GM04503 (cell line): ENCODE measurements at regions not wholly inside any gene's neighbourhood (a gene's known extent, or its start where the extent isn't known, plus 50 kb on each side); places are given as distances from the start of the nearest gene placed in this dataset.
"Not testable (repeated sequence)": the region's sequence is repeated elsewhere in the genome, so short reads cannot be mapped to it uniquely, and the experiment has no call there.

Experiments used
- DNase-seq: peaks from one replicate; pipeline ENCODE4 v3.0.0-alpha.2; 2012; ENCODE audit warnings: low read depth

DNA sequence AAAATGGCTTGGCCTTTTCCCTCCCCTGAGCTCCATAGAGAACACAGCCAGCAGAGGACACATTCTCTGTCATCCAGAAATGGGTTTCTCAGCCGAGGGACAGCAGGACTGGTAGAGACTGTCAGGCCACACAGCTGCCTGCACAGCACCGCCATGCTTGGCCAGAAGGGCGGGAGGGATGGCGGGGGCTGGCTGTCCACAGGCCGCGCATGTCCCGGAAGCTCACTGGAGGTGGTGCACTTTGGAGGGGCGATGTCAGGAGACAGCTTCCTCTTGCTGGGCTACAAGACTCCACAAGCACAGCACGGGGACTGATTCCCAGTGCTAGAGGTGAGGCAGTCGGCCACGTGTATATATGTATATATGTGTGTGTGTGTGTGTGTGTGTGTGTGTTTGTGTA is 125.3 kb downstream of the GOLGA6L4 start:
- DNase-seq, result not testable (repeated sequence)

GRCh38 chr15:84384421-84384820 is 148.8 kb downstream of the GOLGA6L4 start:
- DNase-seq, result not testable (repeated sequence)

- no peak for DNase-seq
Measured at GRCh38 chr15:84387086-84387485, 151.5 kb downstream of the GOLGA6L4 start.

- DNase-seq, result not testable (repeated sequence)
Measured at GRCh38 chr15:84388201-84388600, 152.6 kb downstream of the GOLGA6L4 start.

DNA sequence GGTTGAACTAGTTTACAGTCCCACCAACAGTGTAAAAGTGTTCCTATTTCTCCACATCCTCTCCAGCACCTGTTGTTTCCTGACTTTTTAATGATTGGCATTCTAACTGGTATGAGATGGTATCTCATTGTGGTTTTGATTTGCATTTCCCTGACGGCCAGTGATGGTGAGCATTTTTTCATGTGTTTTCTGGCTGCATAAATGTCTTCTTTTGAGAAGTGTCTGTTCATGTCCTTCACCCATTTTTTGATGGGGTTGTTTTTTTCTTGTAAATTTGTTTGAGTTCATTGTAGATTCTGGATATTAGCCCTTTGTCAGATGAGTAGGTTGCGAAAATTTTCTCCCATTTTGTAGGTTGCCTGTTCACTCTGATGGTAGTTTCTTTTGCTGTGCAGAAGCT is 153.1 kb downstream of the GOLGA6L4 start:
- not testable (repeated sequence) for DNase-seq

DNA sequence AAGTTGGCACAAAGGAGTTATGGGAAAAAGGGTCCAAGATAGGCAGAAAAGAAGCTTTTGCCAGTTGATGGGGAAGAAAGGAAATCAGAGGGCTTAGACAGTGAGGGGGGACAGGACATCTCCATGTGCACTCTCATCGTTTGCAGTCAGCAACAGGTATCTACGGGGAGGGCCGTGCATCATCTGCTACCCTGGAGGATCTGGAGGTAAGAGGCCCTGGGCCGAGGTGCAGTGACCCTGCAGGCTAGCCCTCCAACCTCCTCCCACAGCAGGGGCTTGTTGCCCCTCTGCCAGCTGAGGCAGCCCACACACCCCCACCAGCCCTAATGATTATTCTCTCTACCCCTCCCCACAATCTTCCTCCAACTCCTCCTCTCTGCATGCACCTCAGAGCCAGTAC is 154.8 kb downstream of the GOLGA6L4 start:
- not testable (repeated sequence) for DNase-seq

GRCh38 chr15:84391191-84391590 is 155.6 kb downstream of the GOLGA6L4 start:
- no peak for DNase-seq

DNA sequence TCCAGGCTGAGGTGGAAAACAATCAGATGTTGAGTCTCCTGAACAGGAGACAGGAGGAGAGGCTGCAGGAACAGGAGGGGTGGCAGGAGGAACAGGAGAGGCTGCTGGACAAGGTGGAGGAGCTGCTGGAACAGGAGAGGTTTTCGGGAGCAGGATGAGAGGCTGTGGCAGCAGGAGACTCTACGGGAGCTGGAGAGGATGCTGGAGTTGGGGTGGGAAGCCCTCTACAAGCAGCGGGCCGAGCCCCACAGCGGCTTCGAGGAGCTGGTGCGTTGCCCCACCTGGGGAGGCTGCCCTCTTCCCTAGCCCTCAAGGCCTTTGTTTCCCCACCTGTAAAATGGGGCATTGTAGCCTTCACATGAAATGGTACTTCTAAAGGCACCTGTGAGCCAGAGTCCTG is 156.4 kb downstream of the GOLGA6L4 start:
- not testable (repeated sequence) for DNase-seq

GRCh38 chr15:84393386-84393936 is 157.9 kb downstream of the GOLGA6L4 start:
- DNase-seq, result not testable (repeated sequence)

GRCh38 chr15:84393966-84394365 is 158.4 kb downstream of the GOLGA6L4 start:
- not testable (repeated sequence) for DNase-seq

DNA sequence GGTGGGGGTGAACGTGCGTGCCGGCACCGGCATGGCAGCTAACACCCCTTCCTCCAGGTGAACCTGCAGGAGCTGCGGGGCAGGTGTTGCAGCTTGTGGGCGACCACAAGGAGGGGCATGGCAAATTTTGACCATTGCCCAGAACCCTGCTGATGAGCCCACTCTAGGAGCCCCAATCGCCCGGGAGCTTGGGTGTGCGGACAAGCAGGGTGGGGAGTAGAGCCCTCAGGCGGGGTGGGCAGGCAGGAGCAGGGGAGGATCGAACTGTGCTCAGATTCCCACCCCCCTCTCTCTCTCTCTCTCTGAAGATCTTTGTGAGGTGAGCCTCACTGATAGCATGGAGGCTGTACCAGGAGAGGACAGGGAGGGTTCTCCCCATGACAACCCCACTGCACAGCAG is 159.8 kb downstream of the GOLGA6L4 start:
- not testable (repeated sequence) for DNase-seq

DNA sequence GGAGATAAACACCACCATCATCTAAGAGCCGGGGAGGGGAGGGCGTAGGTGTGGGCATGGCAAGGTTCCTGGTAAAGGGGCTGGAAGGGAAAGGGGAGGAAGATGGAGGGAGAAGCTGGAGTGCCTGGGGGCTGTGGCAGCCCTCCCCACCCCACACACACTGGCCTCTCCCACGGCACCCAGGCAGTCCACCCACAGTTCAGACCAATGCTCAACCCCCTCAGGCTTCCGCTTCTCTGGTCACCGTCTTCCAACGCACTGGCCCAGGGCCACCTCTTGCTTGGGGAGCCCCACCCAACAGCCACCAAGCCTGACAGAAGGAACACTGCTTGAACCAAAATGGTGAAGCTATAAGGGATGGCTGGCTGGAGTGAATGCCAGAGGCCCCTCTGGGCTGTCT is 160.3 kb downstream of the GOLGA6L4 start:
- DNase-seq, result not testable (repeated sequence)

DNA sequence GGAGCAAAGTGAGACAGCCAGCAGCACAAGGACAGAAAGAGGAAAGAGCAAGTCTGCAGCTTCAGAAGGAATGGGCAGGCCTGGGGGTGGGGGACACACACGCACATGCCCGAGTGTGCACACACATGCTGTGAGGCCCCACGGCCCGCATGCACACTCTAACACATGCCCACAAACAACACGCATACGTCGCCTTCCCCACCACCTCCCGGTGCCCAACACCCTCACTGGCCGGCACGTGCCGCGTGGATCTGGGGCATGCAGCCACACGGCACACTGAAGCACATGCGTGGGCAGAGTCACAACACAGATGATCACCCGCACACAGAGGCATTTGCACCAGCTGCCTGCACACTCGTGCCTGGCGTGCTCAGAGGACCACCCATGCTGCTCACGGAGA is 161.5 kb downstream of the GOLGA6L4 start:
- not testable (repeated sequence) for DNase-seq

GRCh38 chr15:84398087-84398486 is 162.5 kb downstream of the GOLGA6L4 start:
- not testable (repeated sequence) for DNase-seq

DNA sequence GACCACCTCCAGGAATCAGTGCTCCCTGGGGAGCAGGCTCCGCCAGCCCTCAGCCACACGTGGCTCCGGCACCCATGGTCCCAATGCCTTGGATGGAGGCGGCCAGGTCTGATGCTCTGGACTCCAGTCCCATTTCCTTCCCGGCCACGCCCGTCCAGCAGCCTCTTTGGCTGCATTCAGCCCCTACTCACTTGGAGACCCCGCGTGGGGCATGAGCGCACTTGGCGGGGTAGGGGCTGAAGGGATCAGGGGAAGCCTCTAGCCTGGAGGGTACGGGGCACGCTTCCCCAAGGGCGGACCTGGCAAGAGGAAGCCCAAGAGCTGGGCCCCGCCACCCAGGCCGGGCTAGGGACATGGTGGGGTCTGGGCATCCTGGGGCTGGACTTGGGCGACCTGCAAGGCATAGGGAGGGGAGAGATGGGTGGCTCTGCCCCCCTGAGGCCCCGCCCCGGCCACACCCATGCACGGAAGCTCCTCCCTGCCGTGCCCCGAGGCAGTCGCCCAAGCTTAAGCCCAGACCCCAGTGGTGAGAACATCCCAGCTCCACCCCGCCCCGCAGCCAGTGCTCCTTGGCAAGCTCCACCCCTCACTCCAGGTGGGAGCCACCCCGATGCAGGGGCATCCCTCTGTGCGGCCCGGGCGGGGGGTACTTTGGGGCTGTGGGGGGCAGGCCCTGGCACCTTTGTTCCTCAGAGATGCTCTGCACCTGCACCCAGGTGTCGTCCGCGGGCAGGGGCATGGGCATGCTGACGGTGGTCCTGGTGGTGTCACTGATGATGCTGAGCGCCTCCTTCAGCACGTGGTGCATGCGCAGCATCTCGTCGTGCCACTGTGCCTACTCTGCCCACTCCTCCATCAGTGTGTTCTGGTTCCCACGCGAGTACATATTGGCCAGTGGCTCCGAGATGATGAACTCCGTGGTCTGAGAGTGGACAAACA is 163.5 kb downstream of the GOLGA6L4 start:
- DNase-seq, result no peak

DNA sequence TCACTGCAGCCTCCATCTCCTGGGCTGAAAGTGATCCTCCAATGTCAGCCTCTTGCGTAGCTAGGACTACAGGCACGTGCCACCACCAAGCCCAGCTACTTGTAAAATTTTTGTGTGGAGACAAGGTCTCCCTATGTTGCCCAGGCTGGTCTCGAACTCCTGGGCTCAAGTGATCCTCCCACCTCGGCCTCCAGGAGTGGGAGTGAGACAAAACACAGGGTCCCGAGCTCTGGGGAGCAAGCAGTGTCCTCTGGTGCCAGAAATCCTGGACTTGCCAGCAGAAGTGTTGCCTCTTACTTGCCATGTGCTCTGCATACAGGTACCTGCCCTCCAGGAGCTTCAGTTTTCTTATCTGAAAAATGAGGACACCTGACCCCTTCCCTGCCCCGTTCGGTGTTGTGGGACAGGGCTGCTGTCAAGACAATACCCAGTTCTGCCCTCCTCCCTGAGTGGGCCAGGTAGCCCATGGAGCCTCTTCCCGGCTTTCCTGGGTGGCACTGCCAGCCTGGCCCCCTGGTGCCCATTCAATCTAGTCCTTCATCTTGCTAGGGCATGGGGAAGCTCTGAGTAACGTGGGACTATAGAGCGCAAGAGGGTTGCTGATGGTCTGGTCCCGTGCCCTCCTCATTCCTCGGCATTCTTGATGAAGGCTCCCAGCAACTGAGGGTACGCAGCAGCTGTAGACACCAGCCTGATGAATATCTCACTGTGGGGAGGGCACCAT is 164.6 kb downstream of the GOLGA6L4 start:
- DNase-seq, result no peak

DNA sequence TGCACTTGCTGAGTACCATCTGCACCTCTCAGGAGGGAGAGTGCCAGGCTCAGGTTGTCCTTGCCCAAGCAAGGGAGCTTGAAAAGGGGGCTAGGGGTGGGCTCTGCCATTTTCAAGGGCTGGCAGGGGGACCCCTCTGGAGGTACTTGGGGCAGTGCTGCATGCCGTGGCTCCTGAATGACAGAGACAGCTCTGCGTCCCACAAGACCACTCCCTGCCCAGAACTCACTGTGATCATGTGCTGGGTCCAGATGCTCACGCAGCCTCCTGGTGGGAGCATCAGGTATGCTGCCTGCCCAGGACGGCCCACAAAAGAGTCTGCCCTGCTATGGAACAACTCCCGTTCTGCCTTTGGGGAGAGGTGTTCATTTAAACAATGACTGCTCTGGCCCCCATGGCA is 165.2 kb downstream of the GOLGA6L4 start:
- no peak for DNase-seq

DNA sequence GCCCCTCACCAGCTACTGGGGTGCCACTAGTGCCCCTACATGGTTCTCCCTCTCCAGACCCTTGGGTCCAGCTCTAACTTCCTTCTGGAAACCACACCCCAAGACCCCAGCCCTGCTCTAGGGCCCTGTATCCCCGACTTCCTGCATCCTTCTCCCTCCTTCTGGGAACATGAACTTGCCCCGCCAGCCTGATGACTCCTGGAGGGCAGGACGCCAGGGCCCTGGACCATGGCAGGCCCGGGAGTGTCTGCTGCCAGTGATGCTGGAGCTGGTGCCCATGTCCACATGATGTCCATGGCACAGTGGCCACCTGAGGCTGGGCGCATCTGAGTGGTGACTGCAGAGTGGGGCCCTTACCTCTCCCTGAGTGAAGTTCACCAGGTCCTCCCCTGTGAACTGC is 165.9 kb downstream of the GOLGA6L4 start:
- not testable (repeated sequence) for DNase-seq

DNA sequence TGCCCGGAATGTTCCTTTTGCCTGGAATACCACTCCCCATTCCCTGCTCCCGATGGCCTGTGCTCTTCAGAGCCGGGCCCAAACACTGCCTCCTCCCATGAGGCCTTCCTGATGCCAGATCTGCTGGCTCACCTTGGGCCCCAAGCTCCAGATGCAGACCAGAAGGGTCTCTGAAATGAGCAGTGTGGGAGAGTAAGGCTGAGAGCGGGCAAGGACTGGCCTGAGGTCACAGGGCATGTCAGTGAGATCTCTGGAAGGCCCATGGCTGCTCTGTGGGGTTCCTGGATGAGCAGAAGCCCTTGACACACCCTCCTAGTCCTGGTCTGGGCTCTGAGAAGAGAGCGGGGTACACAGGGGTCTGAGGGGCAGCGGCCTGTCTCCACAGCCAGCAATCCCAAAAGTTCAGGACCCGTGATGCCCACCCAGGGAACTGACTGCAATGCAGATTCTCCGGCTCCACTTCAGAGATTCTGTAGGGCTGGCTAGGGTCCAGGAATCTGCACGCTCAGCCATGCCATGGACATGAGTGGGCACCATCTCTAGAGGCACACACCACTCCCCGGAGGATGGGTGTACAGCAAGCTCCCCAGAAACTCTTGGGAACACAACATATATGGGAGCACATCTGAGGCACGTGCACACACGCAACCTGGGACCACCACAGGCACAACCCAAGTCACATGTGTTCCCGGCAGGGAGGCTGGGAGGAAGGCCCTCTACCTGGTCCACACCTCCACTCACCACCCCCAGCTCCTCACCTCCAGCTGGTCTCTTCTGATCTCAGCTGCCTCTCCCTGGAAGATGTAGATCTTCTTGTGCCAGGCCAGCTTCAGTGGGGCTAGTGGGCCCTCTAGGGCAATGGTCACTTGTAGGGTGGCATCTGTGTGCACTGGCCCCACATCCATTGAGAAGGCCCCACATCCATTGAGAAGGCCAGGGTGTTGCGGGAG is 166.6 kb downstream of the GOLGA6L4 start:
- not testable (repeated sequence) for DNase-seq

GRCh38 chr15:84402856-84403608 is 167.5 kb downstream of the GOLGA6L4 start:
- DNase-seq, result no peak

- not testable (repeated sequence) for DNase-seq
Measured at GRCh38 chr15:84409357-84409756, 173.8 kb downstream of the GOLGA6L4 start.
